MM.1S (cell line): ENCODE measurements at regions not wholly inside any gene's neighbourhood (a gene's known extent, or its start where the extent isn't known, plus 50 kb on each side); places are given as distances from the start of the nearest gene placed in this dataset.

Experiments used
- DNase-seq: peaks from one replicate; pipeline ENCODE4 v3.0.0-alpha.2; 2015
- H2AFZ ChIP-seq: fragments of 300-600 bp; sonication (generic); 2 replicates; pipeline ENCODE4 v1.6.0; 2016; ENCODE audit warnings: antibody characterized with exemption, low read length
- H3F3A ChIP-seq: fragments of 300-600 bp; sonication (generic); 2 replicates; pipeline ENCODE4 v1.6.1; 2016; ENCODE audit warnings: mild to moderate bottlenecking, antibody characterized with exemption, low read length, moderate library complexity, mixed read lengths; ENCODE audit not compliant: insufficient read depth
- H3K27ac ChIP-seq: fragments of 300-600 bp; sonication (generic); 2 replicates; pipeline ENCODE4 v1.5.1; 2016; ENCODE audit warnings: mild to moderate bottlenecking, low read length
- H3K27me3 ChIP-seq: fragments of 300-600 bp; sonication (generic); replicated peaks from 2 replicates; pipeline ENCODE4 v1.6.0; 2016; ENCODE audit warnings: low read length; ENCODE audit not compliant: insufficient read depth
- H3K36me3 ChIP-seq: fragments of 300-600 bp; sonication (generic); replicated peaks from 2 replicates; pipeline ENCODE4 v1.6.1; 2016; ENCODE audit warnings: mild to moderate bottlenecking, low read length, mixed read lengths; ENCODE audit not compliant: insufficient read depth
- H3K4me1 ChIP-seq: fragments of 300-600 bp; sonication (generic); 2 replicates; pipeline ENCODE4 v1.6.1; 2016; ENCODE audit warnings: low read length, mixed read lengths
- H3K4me2 ChIP-seq: fragments of 300-600 bp; sonication (generic); 2 replicates; pipeline ENCODE4 v1.6.0; 2016; ENCODE audit warnings: low read depth, low read length
- H3K4me3 ChIP-seq: fragments of 300-600 bp; sonication (generic); 2 replicates; pipeline ENCODE4 v1.5.1; 2016; ENCODE audit warnings: low read length, mixed read lengths
- H3K79me2 ChIP-seq: fragments of 300-600 bp; sonication (generic); 2 replicates; pipeline ENCODE4 v1.6.1; 2016; ENCODE audit warnings: mixed run types, low read length, mixed read lengths
- H3K9ac ChIP-seq: fragments of 300-600 bp; sonication (generic); 2 replicates; pipeline ENCODE4 v1.6.1; 2016; ENCODE audit warnings: low read length, mixed read lengths
- H3K9me2 ChIP-seq: fragments of 300-600 bp; sonication (generic); replicated peaks from 2 replicates; pipeline ENCODE4 v1.6.1; 2016; ENCODE audit warnings: mild to moderate bottlenecking, low read length, mixed read lengths; ENCODE audit not compliant: insufficient read depth
- H3K9me3 ChIP-seq: fragments of 300-600 bp; sonication (generic); replicated peaks from 2 replicates; pipeline ENCODE4 v1.6.1; 2016; ENCODE audit warnings: mild to moderate bottlenecking, low read length, mixed read lengths; ENCODE audit not compliant: insufficient read depth
- H4K20me1 ChIP-seq: fragments of 300-600 bp; sonication (generic); 2 replicates; pipeline ENCODE4 v1.6.1; 2016; ENCODE audit warnings: mild to moderate bottlenecking, low read length, moderate library complexity, mixed read lengths; ENCODE audit not compliant: insufficient read depth
- EZH2 ChIP-seq: fragments of 300-600 bp; sonication (generic); optimal IDR thresholded peaks from 2 replicates; pipeline ENCODE3; 2017; ENCODE audit warnings: low read depth, mild to moderate bottlenecking, antibody characterized with exemption, low read length, mixed read lengths
- EZH2phosphoT487 ChIP-seq: fragments of 300-600 bp; sonication (generic); IDR thresholded peaks from 2 replicates; pipeline ENCODE4 v1.6.1; 2018; ENCODE audit warnings: antibody characterized with exemption, low read length
- TF ChIP-seq, protein P1 (sequence below): fragments of 300-600 bp; sonication (generic); IDR thresholded peaks from 2 replicates; pipeline ENCODE4 v1.5.1; 2016; ENCODE audit warnings: antibody characterized with exemption, low read length, mixed read lengths

DNA sequence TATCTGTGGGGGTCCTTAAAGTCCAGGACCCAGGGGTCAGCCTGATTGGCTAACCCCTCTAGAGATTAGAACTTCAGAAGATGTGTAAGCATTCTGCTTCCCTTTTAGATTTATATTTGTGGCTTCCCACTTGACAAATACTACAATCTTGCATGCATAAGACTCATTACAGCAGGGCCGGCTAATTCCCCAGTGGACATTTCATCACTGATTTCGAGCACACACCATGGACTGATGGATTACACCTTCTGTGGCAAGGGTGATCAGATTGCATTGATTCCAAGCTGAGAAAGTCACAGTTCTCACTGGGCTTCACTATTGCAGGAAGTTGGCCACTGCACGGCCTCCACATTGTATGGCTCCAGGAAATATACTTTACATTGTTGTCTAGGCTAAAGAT, 65.8 kb upstream of the DAPK1 start:
- Histone ChIP-seq H3K36me3 (no peaks in the 10 kb centered on the region), H2AFZ (no peak overlapping the region), H3K4me3 (no peak overlapping the region), H3K79me2 (no peaks in the 10 kb centered on the region), H3K9ac (no peak overlapping the region), H3K27ac (no peak overlapping the region), H3K9me3 (no peaks in the 10 kb centered on the region), H3K9me2 (no peaks in the 10 kb centered on the region), H3F3A (no peaks in the 10 kb centered on the region), H3K4me1 (no peaks in the 10 kb centered on the region), H4K20me1 (no peaks in the 10 kb centered on the region), H3K27me3 (no peaks in the 10 kb centered on the region), H3K4me2 (no peak overlapping the region)
- DNase-seq = no peak
- TF ChIP-seq EZH2 (no peak), EZH2phosphoT487 (no peak)
- TF ChIP-seq, protein P1, sequence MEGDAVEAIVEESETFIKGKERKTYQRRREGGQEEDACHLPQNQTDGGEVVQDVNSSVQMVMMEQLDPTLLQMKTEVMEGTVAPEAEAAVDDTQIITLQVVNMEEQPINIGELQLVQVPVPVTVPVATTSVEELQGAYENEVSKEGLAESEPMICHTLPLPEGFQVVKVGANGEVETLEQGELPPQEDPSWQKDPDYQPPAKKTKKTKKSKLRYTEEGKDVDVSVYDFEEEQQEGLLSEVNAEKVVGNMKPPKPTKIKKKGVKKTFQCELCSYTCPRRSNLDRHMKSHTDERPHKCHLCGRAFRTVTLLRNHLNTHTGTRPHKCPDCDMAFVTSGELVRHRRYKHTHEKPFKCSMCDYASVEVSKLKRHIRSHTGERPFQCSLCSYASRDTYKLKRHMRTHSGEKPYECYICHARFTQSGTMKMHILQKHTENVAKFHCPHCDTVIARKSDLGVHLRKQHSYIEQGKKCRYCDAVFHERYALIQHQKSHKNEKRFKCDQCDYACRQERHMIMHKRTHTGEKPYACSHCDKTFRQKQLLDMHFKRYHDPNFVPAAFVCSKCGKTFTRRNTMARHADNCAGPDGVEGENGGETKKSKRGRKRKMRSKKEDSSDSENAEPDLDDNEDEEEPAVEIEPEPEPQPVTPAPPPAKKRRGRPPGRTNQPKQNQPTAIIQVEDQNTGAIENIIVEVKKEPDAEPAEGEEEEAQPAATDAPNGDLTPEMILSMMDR = no peak

DNA sequence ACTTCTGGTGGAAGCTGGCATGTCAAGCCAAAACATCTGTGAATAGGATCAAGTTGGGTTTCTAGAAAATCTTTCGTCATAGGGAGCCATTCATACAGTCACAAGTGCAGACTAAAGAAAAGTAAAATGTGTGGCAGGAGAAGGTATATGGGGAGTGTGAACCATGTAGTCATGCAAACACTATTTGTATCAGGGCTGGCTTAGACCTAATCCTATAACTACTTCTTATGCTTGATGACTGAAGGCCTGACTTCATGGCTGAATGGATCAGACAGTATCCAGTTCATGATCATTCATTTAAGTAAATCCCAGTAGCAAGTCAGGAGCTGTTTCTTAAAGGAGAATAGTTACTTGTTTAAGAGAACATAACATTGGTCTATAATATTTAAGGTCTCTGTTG, 63.8 kb upstream of the DAPK1 start:
- no peaks in the 10 kb centered on the region for H3K27me3 ChIP-seq
- no peaks in the 10 kb centered on the region for H3K9me2 ChIP-seq
- H3K36me3 ChIP-seq = no peaks in the 10 kb centered on the region
- TF ChIP-seq EZH2 (no peak), EZH2phosphoT487 (no peak)
- TF ChIP-seq, protein P1 = no peak
- no peak overlapping the region for H3K4me2 ChIP-seq
- no peaks in the 10 kb centered on the region for H3K4me1 ChIP-seq
- no peak for DNase-seq
- no peaks in the 10 kb centered on the region for H4K20me1 ChIP-seq
- no peak overlapping the region for H2AFZ ChIP-seq
- H3F3A ChIP-seq = no peaks in the 10 kb centered on the region
- H3K79me2 ChIP-seq = no peaks in the 10 kb centered on the region
- H3K9me3 ChIP-seq = no peaks in the 10 kb centered on the region
- no peak overlapping the region for H3K9ac ChIP-seq
- no peak overlapping the region for H3K4me3 ChIP-seq
- H3K27ac ChIP-seq = no peak overlapping the region

DNA sequence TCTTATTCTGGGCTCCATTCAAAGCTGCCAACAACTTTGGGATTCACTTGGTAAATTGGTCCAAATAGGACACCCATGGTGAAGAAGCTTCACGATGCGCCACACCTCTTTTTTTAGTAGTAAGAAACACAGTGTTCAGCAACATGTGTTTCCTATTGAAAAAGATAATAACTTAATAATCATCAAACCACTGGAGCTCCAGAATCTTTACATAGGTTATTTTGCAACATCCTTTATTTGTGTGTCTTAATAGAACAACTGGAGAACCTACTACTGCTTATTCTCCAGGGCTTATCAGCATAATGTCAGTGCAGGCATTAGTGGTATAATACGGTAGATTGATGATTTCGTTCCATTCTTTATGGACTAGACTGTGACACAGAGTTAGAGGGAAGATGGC, 63.3 kb upstream of the DAPK1 start:
- H4K20me1 ChIP-seq = no peaks in the 10 kb centered on the region
- no peaks in the 10 kb centered on the region for H3F3A ChIP-seq
- no peaks in the 10 kb centered on the region for H3K79me2 ChIP-seq
- H3K4me3 ChIP-seq = no peak overlapping the region
- no peak for DNase-seq
- H3K4me1 ChIP-seq = no peaks in the 10 kb centered on the region
- no peak for TF ChIP-seq EZH2
- TF ChIP-seq, protein P1 = no peak
- no peak for TF ChIP-seq EZH2phosphoT487
- no peaks in the 10 kb centered on the region for H3K27me3 ChIP-seq
- H3K27ac ChIP-seq = no peak overlapping the region
- no peaks in the 10 kb centered on the region for H3K9me2 ChIP-seq
- no peak overlapping the region for H2AFZ ChIP-seq
- no peak overlapping the region for H3K4me2 ChIP-seq
- H3K9me3 ChIP-seq = no peaks in the 10 kb centered on the region
- no peaks in the 10 kb centered on the region for H3K36me3 ChIP-seq
- H3K9ac ChIP-seq = no peak overlapping the region
